ENCODE measurements at regions not wholly inside any gene's neighbourhood (a gene's known extent, or its start where the extent isn't known, plus 50 kb on each side); places are given as distances from the start of the nearest gene placed in this dataset.
"Not testable (repeated sequence)": the region's sequence is repeated elsewhere in the genome, so short reads cannot be mapped to it uniquely, and the experiment has no call there.

DNA sequence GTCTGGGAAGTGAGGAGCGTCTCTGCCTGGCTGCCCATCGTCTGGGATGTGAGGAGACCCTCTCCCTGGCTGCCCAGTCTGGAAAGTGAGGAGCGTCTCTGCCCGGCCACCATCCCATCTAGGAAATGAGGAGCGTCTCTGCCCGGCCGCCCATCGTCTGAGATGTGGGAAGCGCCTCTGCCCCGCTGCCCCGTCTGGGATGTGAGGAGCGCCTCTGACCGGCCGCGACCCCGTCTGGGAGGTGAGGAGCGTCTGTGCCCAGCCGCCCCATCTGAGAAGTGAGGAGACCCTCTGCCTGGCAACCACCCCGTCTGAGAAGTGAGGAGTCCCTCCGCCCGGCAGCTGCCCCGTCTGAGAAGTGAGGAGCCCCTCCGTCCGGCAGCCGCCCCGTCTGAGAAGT, 130.5 kb upstream of the BEND6 start:
- no CpG with 5 or more reads among the region's 26 CpGs for WGBS (ENCODE audit: insufficient coverage, insufficient read length)
- not testable (repeated sequence) for H3K27me3 ChIP-seq (ENCODE audit: control insufficient read depth, insufficient read depth, low read length); H3K36me3 ChIP-seq (ENCODE audit: control insufficient read depth, insufficient read depth, low read length); H3K27ac ChIP-seq (ENCODE audit: low read length); H3K9me3 ChIP-seq (ENCODE audit: control insufficient read depth, insufficient read depth, low read length); H3K4me3 ChIP-seq (ENCODE audit: low read length); H3K4me1 ChIP-seq (ENCODE audit: control insufficient read depth, insufficient read depth, low read length); DNase-seq (ENCODE audit: low read depth, low spot score)

DNA sequence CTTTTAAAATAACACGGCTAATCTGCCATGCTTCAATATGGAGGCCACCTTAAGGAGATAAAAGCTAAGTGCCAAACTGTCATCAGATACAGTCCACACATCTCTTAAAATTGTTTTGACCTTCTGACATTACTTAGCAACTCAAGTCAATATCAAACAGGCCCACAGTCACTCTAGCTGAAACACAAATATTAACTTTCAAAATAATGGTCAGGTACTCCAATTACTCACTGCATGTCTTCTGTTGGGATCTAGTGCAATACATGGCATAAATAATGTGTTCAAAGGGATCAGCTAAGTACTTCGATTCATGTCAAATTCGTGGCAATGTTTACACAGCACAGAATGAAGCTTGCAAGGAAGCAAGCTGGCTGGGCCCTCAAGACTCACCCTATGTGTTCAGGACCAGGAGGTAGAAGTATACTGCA, 133.9 kb upstream of the BEND6 start:
- DNase-seq (ENCODE audit: low read depth, low spot score), result no peak
- H3K4me3 ChIP-seq (ENCODE audit: low read length), result no peak overlapping the region
- no peaks in the 10 kb centered on the region for H3K36me3 ChIP-seq (ENCODE audit: control insufficient read depth, insufficient read depth, low read length)
- H3K27me3 ChIP-seq (ENCODE audit: control insufficient read depth, insufficient read depth, low read length), result no peaks in the 10 kb centered on the region
- H3K27ac ChIP-seq (ENCODE audit: low read length), result no peak overlapping the region
- no CpG with 5 or more reads among the region's 3 CpGs for WGBS (ENCODE audit: insufficient coverage, insufficient read length)
- peaks cover 2% of the 10 kb centered on the region; the same call in 1 of the 2 replicates for H3K4me1 ChIP-seq (ENCODE audit: control insufficient read depth, insufficient read depth, low read length)
- no peaks in the 10 kb centered on the region for H3K9me3 ChIP-seq (ENCODE audit: control insufficient read depth, insufficient read depth, low read length)

DNA sequence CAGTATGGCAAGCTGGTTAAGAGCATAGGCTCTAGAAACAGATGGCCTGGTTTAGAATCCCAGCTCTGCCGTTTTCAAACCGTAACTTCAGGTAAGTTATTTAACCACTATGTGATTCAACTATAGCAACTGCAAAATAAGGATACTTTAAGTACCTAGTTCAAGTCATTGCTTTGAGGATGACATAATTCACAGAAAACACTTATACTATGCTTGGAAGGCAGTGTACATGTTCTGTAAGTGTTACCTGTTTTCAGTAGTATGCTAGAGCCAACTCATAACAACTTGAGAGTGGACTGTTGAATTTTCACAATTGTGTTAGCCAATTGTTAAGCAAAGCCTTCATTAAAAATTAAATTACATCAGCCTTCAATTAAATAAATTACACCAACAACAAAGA, 134.8 kb upstream of the BEND6 start:
- WGBS (ENCODE audit: insufficient coverage, insufficient read length), result no CpG with 5 or more reads among the region's 2 CpGs
- H3K27ac ChIP-seq (ENCODE audit: low read length), result no peak overlapping the region
- no peaks in the 10 kb centered on the region for H3K27me3 ChIP-seq (ENCODE audit: control insufficient read depth, insufficient read depth, low read length)
- H3K4me1 ChIP-seq (ENCODE audit: control insufficient read depth, insufficient read depth, low read length), result peaks cover 2% of the 10 kb centered on the region; the same call in 1 of the 2 replicates
- H3K4me3 ChIP-seq (ENCODE audit: low read length), result no peak overlapping the region
- no peak for DNase-seq (ENCODE audit: low read depth, low spot score)
- H3K36me3 ChIP-seq (ENCODE audit: control insufficient read depth, insufficient read depth, low read length), result no peaks in the 10 kb centered on the region
- H3K9me3 ChIP-seq (ENCODE audit: control insufficient read depth, insufficient read depth, low read length), result no peaks in the 10 kb centered on the region

DNA sequence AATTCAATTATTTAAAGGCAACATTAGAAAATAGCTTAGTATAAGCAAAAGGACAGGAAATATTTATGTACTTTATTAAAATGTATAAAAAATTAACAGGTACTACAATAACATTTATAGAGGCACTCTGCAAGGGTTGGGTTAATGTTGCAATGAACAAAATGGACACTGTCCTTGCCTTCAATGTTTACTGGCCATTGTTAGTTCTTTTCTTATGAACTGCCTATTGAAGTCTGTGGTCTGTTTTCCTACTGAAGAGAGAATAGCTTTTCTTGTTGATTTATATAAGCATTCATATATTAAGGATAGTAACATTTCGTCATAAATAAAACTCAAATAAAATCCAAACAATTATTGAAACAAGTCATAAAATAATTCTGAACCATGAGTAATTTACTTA, 135.3 kb upstream of the BEND6 start:
- no peak overlapping the region for H3K4me3 ChIP-seq (ENCODE audit: low read length)
- DNase-seq (ENCODE audit: low read depth, low spot score), result no peak
- no CpG with 5 or more reads among the region's 1 CpG for WGBS (ENCODE audit: insufficient coverage, insufficient read length)
- H3K9me3 ChIP-seq (ENCODE audit: control insufficient read depth, insufficient read depth, low read length), result no peaks in the 10 kb centered on the region
- H3K27ac ChIP-seq (ENCODE audit: low read length), result no peak overlapping the region
- H3K4me1 ChIP-seq (ENCODE audit: control insufficient read depth, insufficient read depth, low read length), result peaks cover 2% of the 10 kb centered on the region; the same call in 1 of the 2 replicates
- no peaks in the 10 kb centered on the region for H3K27me3 ChIP-seq (ENCODE audit: control insufficient read depth, insufficient read depth, low read length)
- H3K36me3 ChIP-seq (ENCODE audit: control insufficient read depth, insufficient read depth, low read length), result no peaks in the 10 kb centered on the region

DNA sequence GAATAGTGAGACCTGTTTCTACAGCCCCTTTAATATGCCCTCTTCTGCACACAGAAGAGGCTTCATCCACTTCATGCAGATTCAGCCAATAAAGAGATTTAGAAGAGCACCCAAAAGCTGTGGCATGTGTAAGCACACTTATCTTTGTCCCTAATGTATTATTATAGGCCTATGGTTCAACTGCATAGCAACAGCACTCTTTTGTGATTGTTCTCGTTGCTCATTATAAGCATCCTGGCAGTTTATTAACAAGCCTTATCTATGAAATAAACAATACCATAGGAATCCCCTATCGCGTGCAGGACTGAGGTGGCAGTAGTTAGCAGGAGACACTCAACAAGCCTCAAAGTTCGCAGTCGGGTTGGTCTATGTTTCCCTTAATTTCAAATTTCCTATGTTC, 138.5 kb upstream of the BEND6 start:
- peaks cover 2% of the 10 kb centered on the region; the same call in 1 of the 2 replicates for H3K4me1 ChIP-seq (ENCODE audit: control insufficient read depth, insufficient read depth, low read length)
- H3K9me3 ChIP-seq (ENCODE audit: control insufficient read depth, insufficient read depth, low read length), result no peaks in the 10 kb centered on the region
- no peaks in the 10 kb centered on the region for H3K27me3 ChIP-seq (ENCODE audit: control insufficient read depth, insufficient read depth, low read length)
- no peak overlapping the region for H3K4me3 ChIP-seq (ENCODE audit: low read length)
- H3K27ac ChIP-seq (ENCODE audit: low read length), result no peak overlapping the region
- no peaks in the 10 kb centered on the region for H3K36me3 ChIP-seq (ENCODE audit: control insufficient read depth, insufficient read depth, low read length)
- no peak for DNase-seq (ENCODE audit: low read depth, low spot score)
- WGBS (ENCODE audit: insufficient coverage, insufficient read length), result no CpG with 5 or more reads among the region's 5 CpGs

DNA sequence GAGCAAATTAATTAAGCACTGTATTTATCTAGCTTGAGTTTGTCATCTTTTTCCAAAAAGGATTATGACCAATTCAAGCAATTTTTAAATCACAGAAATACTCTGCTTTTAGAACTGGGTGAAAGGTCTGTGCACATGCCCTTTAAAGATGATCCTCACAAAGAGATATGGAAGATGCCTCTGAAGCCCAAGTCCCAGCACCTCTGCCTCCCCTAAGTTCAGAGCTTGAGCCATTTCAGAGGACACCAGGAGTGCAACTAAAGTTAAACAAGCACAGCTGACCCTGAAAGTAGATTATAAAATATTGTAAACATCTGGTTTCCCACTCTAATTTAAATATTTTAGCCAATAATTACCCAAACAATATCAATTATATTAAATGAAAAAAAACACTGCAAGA, 139.5 kb upstream of the BEND6 start:
- Histone ChIP-seq H3K4me3 (ENCODE audit: low read length) (no peak overlapping the region), H3K9me3 (ENCODE audit: control insufficient read depth, insufficient read depth, low read length) (no peaks in the 10 kb centered on the region), H3K4me1 (ENCODE audit: control insufficient read depth, insufficient read depth, low read length) (peaks cover 2% of the 10 kb centered on the region; the same call in 1 of the 2 replicates), H3K27ac (ENCODE audit: low read length) (no peak overlapping the region), H3K27me3 (ENCODE audit: control insufficient read depth, insufficient read depth, low read length) (no peaks in the 10 kb centered on the region), H3K36me3 (ENCODE audit: control insufficient read depth, insufficient read depth, low read length) (no peaks in the 10 kb centered on the region)
- no peak for DNase-seq (ENCODE audit: low read depth, low spot score)

DNA sequence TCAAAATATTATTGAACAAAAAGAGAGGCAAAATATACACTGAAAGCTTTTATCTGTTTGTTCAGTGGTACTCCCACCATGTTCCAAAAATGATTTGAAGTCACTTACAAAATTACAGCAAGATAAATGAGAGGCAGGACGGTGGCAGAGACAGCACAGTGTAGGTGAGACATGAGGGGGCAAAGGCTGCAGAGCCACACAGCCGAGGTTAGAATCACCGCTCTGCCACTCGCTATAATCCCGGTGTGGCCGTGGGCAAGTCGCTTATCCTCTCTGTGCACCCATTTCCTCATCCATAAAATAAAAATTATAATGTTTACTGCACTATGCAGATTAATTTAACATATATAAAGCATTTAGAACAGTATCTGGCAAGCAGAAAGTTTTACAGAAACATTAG, 140.1 kb upstream of the BEND6 start:
- H3K27me3 ChIP-seq (ENCODE audit: control insufficient read depth, insufficient read depth, low read length), result no peaks in the 10 kb centered on the region
- H3K4me3 ChIP-seq (ENCODE audit: low read length), result no peak overlapping the region
- no peak overlapping the region for H3K27ac ChIP-seq (ENCODE audit: low read length)
- peaks cover 2% of the 10 kb centered on the region; the same call in 1 of the 2 replicates for H3K4me1 ChIP-seq (ENCODE audit: control insufficient read depth, insufficient read depth, low read length)
- H3K36me3 ChIP-seq (ENCODE audit: control insufficient read depth, insufficient read depth, low read length), result no peaks in the 10 kb centered on the region
- WGBS (ENCODE audit: insufficient coverage, insufficient read length), result no CpG with 5 or more reads among the region's 7 CpGs
- DNase-seq (ENCODE audit: low read depth, low spot score), result no peak
- no peaks in the 10 kb centered on the region for H3K9me3 ChIP-seq (ENCODE audit: control insufficient read depth, insufficient read depth, low read length)

DNA sequence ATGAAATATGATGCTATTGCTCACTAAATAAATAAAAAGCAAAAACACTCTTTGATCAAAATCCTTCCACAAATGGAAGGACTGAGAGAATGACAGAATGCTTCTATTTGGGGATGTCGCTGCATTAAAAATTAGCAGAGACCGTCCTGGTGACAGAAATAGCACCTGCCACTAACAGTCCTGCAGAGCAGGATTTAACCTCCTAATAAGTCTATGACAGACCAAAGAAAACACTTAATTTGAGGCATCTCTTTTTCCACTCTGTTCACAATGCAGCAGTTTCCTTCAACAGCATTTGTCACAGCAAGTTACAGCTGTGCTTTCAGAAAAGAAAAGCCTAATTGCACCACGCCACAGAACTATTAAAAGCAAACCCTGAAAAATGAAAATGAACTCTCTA, 140.6 kb upstream of the BEND6 start:
- WGBS (ENCODE audit: insufficient coverage, insufficient read length), result no CpG with 5 or more reads among the region's 3 CpGs
- no peak overlapping the region for H3K27ac ChIP-seq (ENCODE audit: low read length)
- H3K4me1 ChIP-seq (ENCODE audit: control insufficient read depth, insufficient read depth, low read length), result peaks cover 2% of the 10 kb centered on the region; the same call in 1 of the 2 replicates
- H3K36me3 ChIP-seq (ENCODE audit: control insufficient read depth, insufficient read depth, low read length), result no peaks in the 10 kb centered on the region
- no peaks in the 10 kb centered on the region for H3K27me3 ChIP-seq (ENCODE audit: control insufficient read depth, insufficient read depth, low read length)
- no peaks in the 10 kb centered on the region for H3K9me3 ChIP-seq (ENCODE audit: control insufficient read depth, insufficient read depth, low read length)
- H3K4me3 ChIP-seq (ENCODE audit: low read length), result no peak overlapping the region
- no peak for DNase-seq (ENCODE audit: low read depth, low spot score)

DNA sequence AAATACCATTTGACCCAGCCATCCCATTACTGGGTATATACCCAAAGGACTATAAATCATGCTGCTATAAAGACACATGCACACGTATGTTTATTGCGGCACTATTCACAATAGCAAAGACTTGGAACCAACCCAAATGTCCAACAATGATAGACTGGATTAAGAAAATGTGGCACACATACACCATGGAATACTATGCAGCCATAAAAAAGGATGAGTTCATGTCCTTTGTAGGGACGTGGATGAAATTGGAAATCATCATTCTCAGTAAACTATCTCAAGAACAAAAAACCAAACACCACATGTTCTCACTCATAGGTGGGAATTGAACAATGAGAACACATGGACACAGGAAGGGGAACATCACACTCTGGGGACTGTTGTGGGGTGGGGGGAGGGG, 142.1 kb upstream of the BEND6 start:
- H3K36me3 ChIP-seq (ENCODE audit: control insufficient read depth, insufficient read depth, low read length); H3K4me1 ChIP-seq (ENCODE audit: control insufficient read depth, insufficient read depth, low read length); DNase-seq (ENCODE audit: low read depth, low spot score); H3K4me3 ChIP-seq (ENCODE audit: low read length); H3K9me3 ChIP-seq (ENCODE audit: control insufficient read depth, insufficient read depth, low read length); H3K27me3 ChIP-seq (ENCODE audit: control insufficient read depth, insufficient read depth, low read length); H3K27ac ChIP-seq (ENCODE audit: low read length): not testable (repeated sequence)
- WGBS (ENCODE audit: insufficient coverage, insufficient read length), result no CpG with 5 or more reads among the region's 3 CpGs

DNA sequence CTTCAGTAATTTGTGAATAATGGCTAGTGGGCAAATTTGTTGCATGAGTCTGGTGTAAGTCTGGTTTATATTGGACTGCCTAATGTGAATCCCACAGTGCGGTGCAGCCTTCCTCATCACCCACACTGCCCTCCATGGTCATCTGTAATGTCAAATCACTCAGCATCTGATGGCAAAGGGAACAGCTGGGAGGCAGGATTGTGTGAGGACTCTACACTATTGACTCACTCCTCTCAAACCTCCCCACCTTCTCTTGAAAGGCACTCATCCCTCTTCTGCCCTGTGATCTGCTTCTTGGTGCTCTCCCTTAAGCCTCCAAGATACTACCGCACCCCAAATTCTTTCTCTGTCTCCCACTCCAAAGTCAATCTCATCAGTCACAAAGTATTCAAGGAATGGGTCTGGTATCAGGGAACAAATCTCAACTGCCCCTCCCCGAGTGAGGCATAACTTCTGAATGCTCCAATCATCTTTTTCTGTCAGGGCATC, 146.0 kb upstream of the BEND6 start:
- Histone ChIP-seq H3K36me3 (ENCODE audit: control insufficient read depth, insufficient read depth, low read length) (no peaks in the 10 kb centered on the region), H3K9me3 (ENCODE audit: control insufficient read depth, insufficient read depth, low read length) (no peaks in the 10 kb centered on the region), H3K27me3 (ENCODE audit: control insufficient read depth, insufficient read depth, low read length) (no peaks in the 10 kb centered on the region), H3K4me1 (ENCODE audit: control insufficient read depth, insufficient read depth, low read length) (no peaks in the 10 kb centered on the region), H3K4me3 (ENCODE audit: low read length) (no peak overlapping the region), H3K27ac (ENCODE audit: low read length) (no peak overlapping the region)
- DNase-seq (ENCODE audit: low read depth, low spot score), result no peak
- no CpG with 5 or more reads among the region's 3 CpGs for WGBS (ENCODE audit: insufficient coverage, insufficient read length)

DNA sequence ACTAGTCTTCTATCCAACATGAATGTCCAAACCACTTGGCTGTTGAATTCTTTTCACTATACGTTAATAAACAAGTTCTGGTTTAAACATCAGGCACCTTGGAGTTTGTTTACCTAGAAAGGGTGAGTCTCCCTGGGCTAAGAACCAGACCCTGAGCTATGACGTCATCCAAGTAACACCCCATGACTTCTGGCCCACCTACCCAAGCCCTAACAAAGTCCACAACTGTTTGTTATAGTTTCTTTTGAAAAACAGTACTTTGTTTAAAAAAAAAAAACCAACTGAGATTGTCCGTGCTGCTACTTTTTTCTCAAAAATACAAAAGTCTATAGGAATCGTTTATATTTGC, 146.9 kb upstream of the BEND6 start:
- 0 out of 2 replicates have a peak, but pooled peaks cover 1% of the 10 kb centered on the region for H3K4me1 ChIP-seq (ENCODE audit: control insufficient read depth, insufficient read depth, low read length)
- no peaks in the 10 kb centered on the region for H3K27me3 ChIP-seq (ENCODE audit: control insufficient read depth, insufficient read depth, low read length)
- no peaks in the 10 kb centered on the region for H3K36me3 ChIP-seq (ENCODE audit: control insufficient read depth, insufficient read depth, low read length)
- H3K27ac ChIP-seq (ENCODE audit: low read length), result no peak overlapping the region
- no peak for DNase-seq (ENCODE audit: low read depth, low spot score)
- H3K4me3 ChIP-seq (ENCODE audit: low read length), result no peak overlapping the region
- H3K9me3 ChIP-seq (ENCODE audit: control insufficient read depth, insufficient read depth, low read length), result no peaks in the 10 kb centered on the region
- WGBS (ENCODE audit: insufficient coverage, insufficient read length), result no CpG with 5 or more reads among the region's 4 CpGs

Measured in iPS DF 6.9 (cell line).